C4-2B (cell line): ENCODE measurements at regions not wholly inside any gene's neighbourhood (a gene's known extent, or its start where the extent isn't known, plus 50 kb on each side); places are given as distances from the start of the nearest gene placed in this dataset.

Experiments
- CTCF ChIP-seq: fragments of 450-650 bp; conservative IDR thresholded peaks from 2 replicates; pipeline ENCODE4 v1.5.1; 2017; ENCODE audit warnings: mild to moderate bottlenecking
- ZFX ChIP-seq: fragments of 450-650 bp; IDR thresholded peaks from 2 replicates; pipeline ENCODE4 v1.6.1; 2017

DNA sequence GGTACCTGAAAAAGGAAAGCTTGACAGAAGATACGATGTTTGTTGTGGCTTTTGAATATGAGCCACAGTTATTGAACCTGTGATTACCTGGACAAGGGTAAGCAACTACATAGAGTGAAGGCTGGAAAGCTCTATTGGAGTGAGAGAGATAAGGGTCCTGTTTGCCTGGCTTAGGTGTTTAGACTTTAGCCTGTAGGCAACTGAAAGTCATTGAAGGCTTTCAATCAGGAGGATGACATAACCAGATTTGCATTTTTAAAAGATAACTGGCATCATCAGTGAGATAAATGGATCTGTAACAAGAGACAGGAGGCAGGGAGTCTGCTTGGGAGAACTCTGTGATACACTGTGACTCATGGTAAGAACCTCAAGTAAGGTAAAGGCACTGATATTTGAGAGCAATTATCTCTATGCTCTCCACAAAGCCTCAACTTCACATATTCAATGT is 128.9 kb upstream of the SOX5 start:
- TF ChIP-seq CTCF = no peak
- no peak for TF ChIP-seq ZFX
